CD14-positive monocyte (primary cell): ENCODE measurements at regions not wholly inside any gene's neighbourhood (a gene's known extent, or its start where the extent isn't known, plus 50 kb on each side); places are given as distances from the start of the nearest gene placed in this dataset.
"Not testable (repeated sequence)": the region's sequence is repeated elsewhere in the genome, so short reads cannot be mapped to it uniquely, and the experiment has no call there.

Experiments
- DNase-seq, 3 donors: peaks; one replicate each; pipeline ENCODE4 v3.0.0-alpha.2; 2011 to 2022
- H2AFZ ChIP-seq: 2 replicates; pipeline ENCODE4 v1.6.0; 2012; ENCODE audit warnings: mild to moderate bottlenecking, low read depth, low read length, inconsistent platforms; ENCODE audit not compliant: insufficient read depth, poor library complexity, severe bottlenecking
- H3K27ac ChIP-seq, 2 donors: 1 replicate in 1 of 2; 2 replicates in 1 of 2; pipeline ENCODE4 v1.5.1; 2012 to 2013; ENCODE audit warnings: low read length in 2 of 2, control low read depth in 1 of 2, inconsistent platforms in 1 of 2, low read depth in 1 of 2, mild to moderate bottlenecking in 1 of 2
- H3K27me3 ChIP-seq, 2 donors: one replicate each; pipeline versions ENCODE4 v1.6.0 to v1.6.1; 2011 to 2013; ENCODE audit warnings: low read length in 2 of 2; ENCODE audit not compliant: control insufficient read depth in 2 of 2, insufficient read depth in 2 of 2
- H3K36me3 ChIP-seq, 2 donors: replicated peaks in 1 of 2; 1 replicate in 1 of 2; 2 replicates in 1 of 2; pipeline versions ENCODE4 v1.5.1 to v1.6.1; 2012 to 2013; ENCODE audit warnings: low read length in 2 of 2, control low read depth in 1 of 2, inconsistent platforms in 1 of 2, mild to moderate bottlenecking in 1 of 2; ENCODE audit not compliant: insufficient read depth in 2 of 2, control insufficient read depth in 1 of 2
- H3K4me1 ChIP-seq, 2 donors: 1 replicate in 1 of 2; 2 replicates in 1 of 2; pipeline versions ENCODE4 v1.5.1 to v1.6.1; 2012 to 2013; ENCODE audit warnings: low read length in 2 of 2, control low read depth in 1 of 2, inconsistent platforms in 1 of 2, mild to moderate bottlenecking in 1 of 2, moderate library complexity in 1 of 2; ENCODE audit not compliant: insufficient read depth in 2 of 2, control insufficient read depth in 1 of 2
- H3K4me2 ChIP-seq: replicated peaks from 2 replicates; pipeline ENCODE3; 2012; ENCODE audit warnings: low read length, moderate library complexity, mild to moderate bottlenecking; ENCODE audit not compliant: poor library complexity, severe bottlenecking; ENCODE audit errors: extremely low read depth
- H3K4me3 ChIP-seq, 3 experiments: fragments of 200-600 bp in 1 of 3; sonication (generic) in 1 of 3; replicated peaks in 1 of 3; 1 replicate in 2 of 3; 2 replicates in 1 of 3; pipeline ENCODE4 v1.5.1; 2011 to 2013; ENCODE audit warnings: low read length in 3 of 3, mild to moderate bottlenecking in 3 of 3, control low read depth in 2 of 3, low read depth in 2 of 3, inconsistent platforms in 1 of 3, moderate library complexity in 1 of 3
- H3K79me2 ChIP-seq: 2 replicates; pipeline ENCODE4 v1.6.0; 2012; ENCODE audit warnings: mild to moderate bottlenecking, control low read depth, inconsistent platforms, low read length, moderate library complexity; ENCODE audit not compliant: insufficient read depth
- H3K9ac ChIP-seq: 2 replicates; pipeline ENCODE4 v1.6.0; 2017; ENCODE audit warnings: low read length, mild to moderate bottlenecking; ENCODE audit not compliant: insufficient read depth, poor library complexity, severe bottlenecking
- H3K9me3 ChIP-seq, 2 donors: replicated peaks in 1 of 2; 1 replicate in 1 of 2; 2 replicates in 1 of 2; pipeline versions ENCODE4 v1.5.1 to v1.6.1; 2012 to 2013; ENCODE audit warnings: low read length in 2 of 2, control low read depth in 1 of 2; ENCODE audit not compliant: control insufficient read depth in 1 of 2, insufficient read depth in 1 of 2
- H4K20me1 ChIP-seq: 2 replicates; pipeline ENCODE4 v1.6.0; 2012; ENCODE audit warnings: mild to moderate bottlenecking, low read length, control low read depth, moderate library complexity; ENCODE audit not compliant: insufficient read depth
- H3K27ac Mint-ChIP-seq, 7 donors: one replicate each; pipeline ENCODE4 v1.8.0; 2020; ENCODE audit warnings: mild to moderate bottlenecking in 7 of 7, mixed read lengths in 7 of 7, moderate library complexity in 6 of 7, inconsistent platforms in 2 of 7
- H3K27me3 Mint-ChIP-seq, 3 donors: one replicate each; pipeline ENCODE4 v1.8.0; 2021 to 2022; ENCODE audit warnings: low read depth in 3 of 3, mild to moderate bottlenecking in 3 of 3, mixed read lengths in 3 of 3, moderate library complexity in 3 of 3, inconsistent platforms in 1 of 3
- H3K36me3 Mint-ChIP-seq, 2 donors: one replicate each; pipeline ENCODE4 v1.8.0; 2020; ENCODE audit warnings: mixed read lengths in 2 of 2, inconsistent platforms in 1 of 2, mild to moderate bottlenecking in 1 of 2
- H3K4me1 Mint-ChIP-seq: one replicate; pipeline ENCODE4 v1.8.0; 2020; ENCODE audit warnings: mild to moderate bottlenecking, mixed read lengths
- H3K4me3 Mint-ChIP-seq, 2 donors: one replicate each; pipeline ENCODE4 v1.8.0; 2020; ENCODE audit warnings: mild to moderate bottlenecking in 2 of 2, mixed read lengths in 2 of 2, moderate library complexity in 1 of 2
- H3K9me3 Mint-ChIP-seq, 7 donors: one replicate each; pipeline ENCODE4 v1.8.0; 2020 to 2022; ENCODE audit warnings: mixed read lengths in 7 of 7, mild to moderate bottlenecking in 6 of 7, moderate library complexity in 6 of 7, inconsistent platforms in 2 of 7
- CTCF ChIP-seq: fragments of 200-600 bp; IDR thresholded peaks from one replicate; pipeline ENCODE4 v1.8.0; 2022; ENCODE audit warnings: antibody characterized with exemption, mild to moderate bottlenecking
- WGBS: methylation state at CpG from one replicate; pipeline ENCODE4 v1.1.5; 2013; ENCODE audit warnings: missing lambda C conversion rate; ENCODE audit not compliant: insufficient coverage; 5-methylcytosine and 5-hydroxymethylcytosine counted together
- intact Hi-C, 2 donors: fragments of 100-400 bp; cut with micrococcal nuclease; formaldehyde crosslinking; loops; one replicate each; pipeline versions ENCODE4 v1.15.0 to v1.15.1; 2023

- H3K4me1 ChIP-seq: no peaks in the 10 kb centered on the region
- no peak for DNase-seq
- Mint-ChIP-seq H3K4me1 (no peaks in the 10 kb centered on the region), H3K9me3 (peaks cover 0 to 7% (median 2%) of the 10 kb centered on the region in 7 donors), H3K27ac (no peak overlapping the region), H3K27me3 (no peaks in the 10 kb centered on the region), H3K36me3 (no peaks in the 10 kb centered on the region), H3K4me3 (no peak overlapping the region)
- no peaks in the 10 kb centered on the region for H3K79me2 ChIP-seq
- TF ChIP-seq CTCF: no peak
- no peak overlapping the region for H3K27ac ChIP-seq
- no peaks in the 10 kb centered on the region for H4K20me1 ChIP-seq
- H3K4me3 ChIP-seq: no peak overlapping the region
- no peaks in the 10 kb centered on the region for H3K27me3 ChIP-seq
- no peak overlapping the region for H3K4me2 ChIP-seq
- no peak overlapping the region for H2AFZ ChIP-seq
- intact Hi-C loops: no loop called here
- no peak overlapping the region for H3K9ac ChIP-seq
- no peaks in the 10 kb centered on the region for H3K36me3 ChIP-seq
- no CpG with 5 or more reads among the region's 5 CpGs for WGBS
- H3K9me3 ChIP-seq: peaks cover 15 to 24% of the 10 kb centered on the region in 2 donors
Measured at GRCh38 chr5:145450286-145450885, 384.8 kb downstream of the PRELID2 start.

DNA sequence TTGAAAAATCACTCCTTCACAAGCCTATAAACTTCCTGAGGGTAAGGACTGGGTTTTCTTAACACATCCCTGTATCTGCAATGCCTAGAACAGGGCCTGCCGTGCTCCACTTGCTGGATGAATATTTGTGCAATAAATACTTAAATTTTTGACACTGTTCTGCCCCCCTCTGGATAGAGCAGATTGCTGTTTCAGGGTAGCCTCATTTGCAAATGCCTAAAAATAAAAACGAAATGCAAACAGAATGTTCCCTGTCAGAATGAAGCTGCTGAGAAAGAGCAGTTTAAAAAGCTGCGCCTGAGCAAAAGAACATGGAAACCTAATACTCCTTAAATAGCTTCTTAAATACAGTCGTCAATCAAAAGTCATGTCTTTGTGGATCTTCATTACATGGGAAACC is 385.3 kb downstream of the PRELID2 start:
- TF ChIP-seq CTCF: no peak
- Histone ChIP-seq H3K79me2 (no peaks in the 10 kb centered on the region), H3K27ac (no peak overlapping the region), H4K20me1 (no peaks in the 10 kb centered on the region), H3K4me3 (no peak overlapping the region), H3K9me3 (peaks cover 15 to 24% of the 10 kb centered on the region in 2 donors), H2AFZ (no peak overlapping the region), H3K27me3 (no peaks in the 10 kb centered on the region), H3K9ac (no peak overlapping the region), H3K4me1 (no peaks in the 10 kb centered on the region), H3K4me2 (no peak overlapping the region), H3K36me3 (no peaks in the 10 kb centered on the region)
- no peaks in the 10 kb centered on the region for H3K4me1 Mint-ChIP-seq
- H3K9me3 Mint-ChIP-seq: peaks cover 0 to 7% (median 2%) of the 10 kb centered on the region in 7 donors
- intact Hi-C loops: no loop called here
- no peaks in the 10 kb centered on the region for H3K27me3 Mint-ChIP-seq
- WGBS: 92% methylated on average over 2 of the region's 4 CpGs
- no peak for DNase-seq
- no peak overlapping the region for H3K4me3 Mint-ChIP-seq
- no peak overlapping the region for H3K27ac Mint-ChIP-seq
- H3K36me3 Mint-ChIP-seq: no peaks in the 10 kb centered on the region

DNA sequence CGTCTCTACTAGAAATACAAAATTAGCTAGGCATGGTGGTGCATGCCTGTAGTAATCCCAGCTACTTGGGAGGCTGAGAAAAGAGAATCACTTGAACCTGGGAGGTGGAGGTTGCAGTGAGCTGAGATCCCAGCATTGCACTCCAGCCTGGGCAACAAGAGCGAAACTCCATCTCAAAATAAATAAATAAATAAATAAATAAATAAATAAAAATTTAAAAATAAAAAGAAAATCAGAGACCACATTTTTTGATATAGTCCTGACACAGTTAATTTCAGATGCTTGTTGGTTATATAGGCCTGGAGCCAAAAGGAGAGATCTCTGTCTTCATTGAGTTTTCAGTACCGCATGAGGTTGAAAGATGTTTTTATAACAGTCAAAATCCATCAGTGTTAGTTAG is 388.3 kb downstream of the PRELID2 start:
- H3K4me3 ChIP-seq, H3K27me3 Mint-ChIP-seq, H3K36me3 Mint-ChIP-seq, H3K79me2 ChIP-seq, H3K27ac Mint-ChIP-seq, H2AFZ ChIP-seq, intact Hi-C loops, H4K20me1 ChIP-seq, H3K4me3 Mint-ChIP-seq, DNase-seq, H3K27me3 ChIP-seq, H3K9ac ChIP-seq, H3K27ac ChIP-seq, H3K36me3 ChIP-seq, H3K4me1 ChIP-seq, H3K4me1 Mint-ChIP-seq, H3K4me2 ChIP-seq: not testable (repeated sequence)
- WGBS: 83% methylated on average over 1 of the region's 3 CpGs
- peaks cover 3 to 13% (median 8%) of the 10 kb centered on the region in 7 donors for H3K9me3 Mint-ChIP-seq
- peaks cover 18 to 22% of the 10 kb centered on the region in 2 donors for H3K9me3 ChIP-seq
